Loucy (cell line): ENCODE measurements at regions not wholly inside any gene's neighbourhood (a gene's known extent, or its start where the extent isn't known, plus 50 kb on each side); places are given as distances from the start of the nearest gene placed in this dataset.

Source experiments
- EZH2phosphoT487 ChIP-seq: fragments of 200-600 bp; IDR thresholded peaks from 2 replicates; pipeline ENCODE4 v1.6.1; 2018; ENCODE audit warnings: antibody characterized with exemption, mild to moderate bottlenecking, moderate library complexity, borderline replicate concordance
- TF ChIP-seq, protein P1 (sequence below): fragments of 200-600 bp; sonication (generic); conservative IDR thresholded peaks from 2 replicates; pipeline ENCODE4 v1.5.1; 2014; ENCODE audit warnings: mild to moderate bottlenecking, antibody characterized with exemption, low read length

DNA sequence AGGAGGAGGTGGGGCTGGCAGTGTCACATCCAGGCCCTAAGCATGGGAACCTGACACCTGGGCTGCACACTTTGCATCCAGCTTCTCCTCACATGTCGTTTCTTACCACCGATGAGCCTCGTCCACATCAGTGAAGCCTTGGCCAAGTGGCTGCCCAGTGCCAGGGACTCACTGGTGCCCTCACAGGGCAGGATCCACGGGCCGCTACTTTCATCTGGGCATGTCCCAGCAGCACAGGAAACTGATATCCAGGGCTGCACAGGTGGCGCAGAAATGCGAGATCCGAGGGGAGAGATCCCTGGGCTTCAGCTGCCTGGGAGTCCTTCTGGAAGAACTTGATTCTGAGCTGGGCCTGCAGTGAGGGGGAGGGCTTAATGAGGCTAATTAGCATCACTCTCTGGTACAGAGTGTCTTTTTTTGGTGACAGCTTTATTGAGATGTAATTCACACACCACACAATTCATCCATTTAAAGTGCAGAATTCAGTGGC lies 291.6 kb upstream of the HDAC4 start:
- TF ChIP-seq, protein P1, sequence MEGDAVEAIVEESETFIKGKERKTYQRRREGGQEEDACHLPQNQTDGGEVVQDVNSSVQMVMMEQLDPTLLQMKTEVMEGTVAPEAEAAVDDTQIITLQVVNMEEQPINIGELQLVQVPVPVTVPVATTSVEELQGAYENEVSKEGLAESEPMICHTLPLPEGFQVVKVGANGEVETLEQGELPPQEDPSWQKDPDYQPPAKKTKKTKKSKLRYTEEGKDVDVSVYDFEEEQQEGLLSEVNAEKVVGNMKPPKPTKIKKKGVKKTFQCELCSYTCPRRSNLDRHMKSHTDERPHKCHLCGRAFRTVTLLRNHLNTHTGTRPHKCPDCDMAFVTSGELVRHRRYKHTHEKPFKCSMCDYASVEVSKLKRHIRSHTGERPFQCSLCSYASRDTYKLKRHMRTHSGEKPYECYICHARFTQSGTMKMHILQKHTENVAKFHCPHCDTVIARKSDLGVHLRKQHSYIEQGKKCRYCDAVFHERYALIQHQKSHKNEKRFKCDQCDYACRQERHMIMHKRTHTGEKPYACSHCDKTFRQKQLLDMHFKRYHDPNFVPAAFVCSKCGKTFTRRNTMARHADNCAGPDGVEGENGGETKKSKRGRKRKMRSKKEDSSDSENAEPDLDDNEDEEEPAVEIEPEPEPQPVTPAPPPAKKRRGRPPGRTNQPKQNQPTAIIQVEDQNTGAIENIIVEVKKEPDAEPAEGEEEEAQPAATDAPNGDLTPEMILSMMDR: no peak
- no peak for TF ChIP-seq EZH2phosphoT487
